Activated gamma-delta T cell (primary cell): ENCODE measurements at regions not wholly inside any gene's neighbourhood (a gene's known extent, or its start where the extent isn't known, plus 50 kb on each side); places are given as distances from the start of the nearest gene placed in this dataset.
"Not testable (repeated sequence)": the region's sequence is repeated elsewhere in the genome, so short reads cannot be mapped to it uniquely, and the experiment has no call there.

Source experiments
- DNase-seq: peaks from one replicate; lab custom pipeline; 2025; lab: John Stamatoyannopoulos, UW

DNA sequence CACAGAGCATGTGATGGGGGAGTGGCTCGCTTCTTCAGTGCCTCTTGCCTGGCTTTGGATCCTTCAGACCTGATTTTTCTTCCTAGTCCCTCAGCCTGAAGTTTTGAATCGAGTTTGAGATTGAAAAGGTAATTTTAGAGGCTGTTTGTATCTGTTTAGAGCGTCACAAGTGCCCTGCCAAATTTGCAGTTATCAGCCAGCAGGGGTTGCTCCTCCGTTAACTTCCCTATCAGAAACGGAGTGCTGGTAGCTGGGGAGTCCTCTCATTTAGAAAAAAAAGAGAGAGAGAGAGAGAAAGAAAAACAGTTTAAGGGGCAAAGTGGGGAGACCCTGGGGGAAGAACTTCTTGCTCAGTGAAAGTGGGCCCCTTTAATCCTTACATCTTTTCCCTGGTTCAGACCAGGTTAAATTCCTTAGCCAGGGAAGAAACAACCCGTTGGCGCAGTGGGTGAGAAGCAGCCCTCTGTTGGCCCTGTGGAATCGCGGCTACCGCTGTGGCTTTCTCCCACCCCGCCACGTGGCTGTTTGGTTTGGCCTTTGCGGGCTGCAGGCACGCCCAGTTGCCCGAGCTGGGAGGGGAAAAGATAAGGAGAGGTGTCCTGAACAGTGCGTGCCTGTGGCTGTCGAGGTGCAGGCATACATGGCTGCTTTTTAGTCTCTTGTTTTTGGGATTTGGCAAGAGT lies 576.7 kb upstream of the ACO1 start:
- no peak for DNase-seq

DNA sequence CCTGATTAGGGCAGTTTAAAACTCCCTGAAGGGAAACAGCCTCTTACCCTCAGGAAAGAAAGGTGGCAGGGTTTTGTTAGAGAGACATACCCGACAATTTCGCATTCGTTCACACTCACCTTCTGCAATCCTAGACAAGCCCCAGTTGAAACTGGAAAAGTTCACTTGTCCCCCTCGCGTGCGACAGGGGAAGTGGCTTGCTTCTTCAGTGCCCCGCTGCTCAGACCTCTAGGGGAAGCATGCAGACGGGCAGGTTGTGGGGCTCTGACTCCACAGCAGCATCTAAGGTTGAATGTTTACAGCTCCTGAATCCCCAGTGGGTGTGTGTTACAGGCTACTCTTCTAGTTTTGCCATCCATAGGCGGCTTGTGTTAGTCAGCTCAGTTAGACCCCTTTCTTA lies 575.7 kb upstream of the ACO1 start:
- no peak for DNase-seq

DNA sequence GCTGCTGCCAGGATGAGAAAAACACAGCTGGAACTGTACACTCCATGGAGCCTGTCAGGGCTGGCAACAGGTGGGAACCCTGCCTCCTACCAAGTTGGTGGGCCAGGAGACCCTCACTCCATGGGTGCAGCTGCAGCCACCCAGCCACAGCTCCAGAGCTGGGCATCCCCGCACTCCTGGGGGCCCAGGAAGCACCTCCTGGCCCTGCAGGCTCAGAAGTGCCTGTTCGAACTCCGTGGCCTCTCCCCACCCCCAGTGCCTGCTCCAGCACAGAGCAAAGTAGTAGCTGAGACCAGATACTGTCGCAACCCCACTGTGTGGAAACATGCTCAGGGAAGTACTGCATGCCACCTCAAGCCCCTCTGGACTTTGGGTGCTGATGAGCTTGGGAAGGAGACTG lies 564.0 kb upstream of the ACO1 start:
- no peak for DNase-seq

DNA sequence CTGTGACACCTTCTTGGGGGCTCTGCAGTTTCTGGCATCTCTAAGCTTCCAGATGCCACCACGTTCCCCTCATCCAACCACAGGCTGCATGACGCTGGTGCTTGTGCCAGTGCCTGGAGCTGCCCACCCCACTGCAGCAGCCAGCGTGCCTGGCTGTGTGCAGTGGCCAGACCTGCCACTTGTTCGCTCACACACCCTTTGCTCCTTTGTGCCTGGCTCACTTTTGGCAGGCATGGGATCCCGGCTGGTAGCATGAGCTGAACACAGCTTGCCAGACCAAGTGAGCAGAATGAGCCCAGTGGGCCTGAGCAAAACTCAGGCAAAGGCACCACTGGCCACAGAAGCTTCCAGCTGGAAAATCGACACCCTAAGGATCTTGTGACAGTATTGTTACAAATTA lies 562.9 kb upstream of the ACO1 start:
- no peak for DNase-seq

DNA sequence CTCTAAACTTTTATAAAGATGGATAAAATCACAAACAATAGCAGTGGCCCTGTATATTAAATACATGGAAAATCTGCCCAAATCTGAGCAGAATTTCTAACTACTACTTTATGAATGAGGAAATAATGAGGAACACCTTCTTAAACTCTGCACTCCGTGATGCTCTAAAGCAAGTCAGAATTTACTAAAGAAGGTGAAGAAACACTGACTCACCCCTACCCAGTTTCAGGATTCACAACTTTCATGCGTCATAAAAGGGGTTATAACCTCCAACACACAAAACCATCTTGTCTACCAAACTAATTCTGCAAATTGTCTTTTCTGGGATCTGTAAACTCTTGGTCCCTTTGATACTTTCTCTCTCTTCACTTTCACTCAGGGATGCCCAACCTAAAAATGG lies 561.1 kb upstream of the ACO1 start:
- no peak for DNase-seq

DNA sequence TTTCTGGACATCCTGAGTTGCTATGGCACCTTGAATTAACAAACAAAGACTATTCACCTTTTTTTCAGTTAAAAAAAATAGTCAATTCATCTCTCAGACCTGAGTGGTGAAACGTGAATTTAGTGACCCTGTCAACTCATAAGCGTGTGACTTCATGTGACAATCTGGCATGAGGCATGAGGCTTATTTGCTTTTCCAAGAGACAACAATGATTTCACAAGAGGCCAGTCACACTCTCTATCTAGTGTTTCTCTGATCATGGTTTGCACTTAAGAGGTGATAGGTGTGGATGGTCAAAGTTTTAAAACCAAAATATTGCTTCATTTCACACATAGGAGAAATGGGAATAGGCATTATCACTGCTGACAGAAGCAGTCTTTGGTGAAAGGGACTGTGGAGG lies 559.6 kb upstream of the ACO1 start:
- DNase-seq, result no peak

DNA sequence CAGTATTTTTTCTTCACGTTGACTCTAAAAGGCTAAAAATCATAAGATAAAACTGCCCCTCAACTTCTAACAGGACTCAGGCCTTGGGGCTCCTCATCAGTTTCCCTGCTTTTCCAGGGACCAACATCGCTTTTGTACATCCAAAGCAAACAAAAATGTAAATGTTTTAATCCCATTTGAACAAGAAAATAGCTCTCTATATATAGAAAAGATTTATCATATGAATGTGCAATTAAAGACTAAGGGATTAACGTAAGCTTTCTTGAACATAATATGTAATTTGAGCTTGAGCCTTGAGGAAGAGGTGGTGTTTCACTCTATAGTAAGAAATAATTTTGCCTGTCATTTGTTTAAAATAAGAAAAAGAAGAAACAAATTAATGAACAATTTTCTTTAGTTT lies 547.2 kb upstream of the ACO1 start:
- no peak for DNase-seq

DNA sequence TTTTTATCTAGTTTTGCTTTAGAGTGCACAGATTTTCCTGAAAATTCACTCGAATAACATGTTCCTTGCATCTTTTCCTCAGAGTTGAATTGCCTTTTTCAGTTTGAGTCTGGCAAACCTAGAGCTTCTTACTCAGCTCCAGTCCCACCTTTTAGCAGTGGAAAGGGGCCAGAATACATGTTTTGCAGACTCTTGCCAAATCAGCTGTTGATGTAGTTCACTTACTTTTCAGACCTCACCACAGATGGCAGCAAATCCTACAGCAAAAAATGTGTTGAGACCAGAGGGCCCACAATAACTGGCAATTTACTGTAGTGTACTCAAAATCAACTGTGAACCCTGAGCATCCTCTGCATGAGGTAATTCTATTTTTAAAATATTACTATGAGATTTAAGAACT lies 545.2 kb upstream of the ACO1 start:
- DNase-seq, result no peak

DNA sequence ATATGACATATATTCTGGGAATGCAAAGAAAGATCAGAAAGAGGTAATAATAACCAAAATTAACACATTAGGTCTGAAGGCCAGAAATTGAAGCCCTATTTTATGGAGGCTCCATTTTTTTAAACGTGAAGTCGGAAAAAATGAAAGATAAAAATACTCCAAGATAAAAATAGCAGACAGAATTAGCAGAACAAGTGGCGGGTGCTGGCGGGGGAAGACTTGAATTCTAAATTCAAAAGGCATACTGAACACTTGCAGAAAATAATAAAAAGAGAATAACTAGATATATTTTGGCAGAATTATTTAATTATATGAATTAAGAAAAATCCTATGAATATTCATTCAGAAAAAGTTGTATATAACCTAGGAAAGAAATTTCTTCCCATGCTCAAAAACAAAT lies 543.7 kb upstream of the ACO1 start:
- no peak for DNase-seq

DNA sequence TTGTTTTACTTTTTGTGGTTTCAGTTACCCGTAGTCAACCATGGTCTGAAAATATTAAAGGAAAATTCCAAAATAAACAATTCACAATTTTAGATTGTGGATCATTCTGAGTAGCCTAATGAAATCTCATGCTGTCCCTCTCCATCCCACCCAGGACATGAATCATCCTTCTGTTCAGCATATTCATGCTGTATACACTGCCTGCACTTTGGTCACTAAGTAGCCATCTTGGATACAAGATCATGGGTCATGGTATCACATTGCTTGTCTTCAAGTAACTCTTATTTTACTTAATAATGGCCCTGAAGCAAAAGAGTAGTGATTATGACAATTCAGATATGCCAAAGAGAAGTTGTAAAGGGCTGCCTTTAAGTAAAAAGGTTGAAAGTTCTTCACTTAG lies 536.5 kb upstream of the ACO1 start:
- DNase-seq, result no peak

DNA sequence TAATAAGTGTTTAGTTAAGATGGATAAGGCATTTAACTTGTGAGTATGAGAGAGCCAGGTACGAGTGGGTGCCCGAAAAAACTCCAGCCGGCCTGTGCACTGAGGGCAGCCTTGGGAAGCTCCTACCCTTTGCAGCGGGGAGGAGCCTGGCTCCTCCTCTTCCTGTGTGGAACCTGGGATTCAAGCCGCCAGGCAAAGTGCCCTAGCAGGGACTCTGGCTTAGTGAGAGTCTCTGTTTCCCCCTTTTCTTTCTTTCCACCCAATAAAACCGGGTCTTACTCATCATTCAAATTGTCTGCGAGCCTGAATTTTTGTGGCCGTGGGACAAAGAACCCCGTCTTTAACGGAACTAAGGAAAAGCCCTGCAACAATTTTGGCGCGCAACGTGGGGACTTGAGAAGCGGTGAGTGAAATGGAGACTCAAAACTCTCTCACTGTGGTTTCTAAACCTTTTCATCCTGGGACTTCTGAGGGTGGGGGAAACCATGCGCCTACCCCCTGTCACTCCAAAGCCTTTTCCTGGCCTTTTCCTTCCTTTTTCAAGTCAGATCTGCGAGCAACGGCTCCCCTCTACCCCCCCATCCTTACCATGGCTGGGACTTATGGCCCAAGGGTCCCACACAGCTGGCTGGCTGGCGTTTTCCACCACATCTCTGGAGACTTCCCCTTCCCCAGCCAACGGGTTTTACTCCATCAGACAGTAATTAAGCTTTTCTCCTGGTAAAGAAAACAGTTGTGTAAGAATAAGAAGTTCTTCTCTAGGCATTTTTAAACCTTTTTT lies 535.7 kb upstream of the ACO1 start:
- DNase-seq, result no peak

DNA sequence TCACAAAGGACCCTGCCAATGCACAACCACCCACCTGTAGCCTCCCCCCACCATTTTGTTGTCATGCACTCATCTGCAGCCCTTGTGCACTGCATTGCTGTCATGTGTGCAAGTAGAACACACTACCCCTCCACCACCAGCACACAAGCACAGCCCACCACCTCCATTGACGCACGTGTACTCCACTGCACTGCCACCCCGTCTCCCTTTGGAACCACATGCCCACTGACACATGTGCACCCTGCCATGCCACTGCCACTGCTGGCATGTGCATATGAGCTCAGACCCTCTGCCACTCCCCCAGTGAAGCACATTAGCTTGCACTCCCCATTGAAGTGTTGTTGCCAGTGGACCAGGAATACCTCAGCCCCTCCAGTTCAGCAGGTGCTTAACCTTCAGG lies 530.3 kb upstream of the ACO1 start:
- DNase-seq, result no peak

DNA sequence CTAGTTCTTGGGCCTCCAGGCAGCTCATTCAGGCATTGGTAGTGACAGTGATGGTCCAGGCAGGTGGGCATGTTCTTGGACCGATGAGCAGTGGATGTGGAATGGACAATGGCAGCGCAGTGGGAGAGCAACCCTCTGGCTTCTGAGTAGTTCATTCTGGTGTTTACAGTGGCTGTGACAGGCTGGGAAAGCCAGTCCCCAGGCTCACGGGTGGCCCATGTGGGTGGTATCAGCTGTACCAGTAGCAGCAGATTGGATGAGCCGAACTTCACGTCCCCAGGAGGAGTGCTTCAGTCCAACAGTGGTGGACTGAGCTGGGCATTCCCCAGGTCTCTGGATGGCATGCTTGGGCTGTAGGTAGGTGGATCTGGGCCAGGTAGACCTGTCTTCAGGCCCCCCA lies 515.6 kb upstream of the ACO1 start:
- DNase-seq, result no peak

DNA sequence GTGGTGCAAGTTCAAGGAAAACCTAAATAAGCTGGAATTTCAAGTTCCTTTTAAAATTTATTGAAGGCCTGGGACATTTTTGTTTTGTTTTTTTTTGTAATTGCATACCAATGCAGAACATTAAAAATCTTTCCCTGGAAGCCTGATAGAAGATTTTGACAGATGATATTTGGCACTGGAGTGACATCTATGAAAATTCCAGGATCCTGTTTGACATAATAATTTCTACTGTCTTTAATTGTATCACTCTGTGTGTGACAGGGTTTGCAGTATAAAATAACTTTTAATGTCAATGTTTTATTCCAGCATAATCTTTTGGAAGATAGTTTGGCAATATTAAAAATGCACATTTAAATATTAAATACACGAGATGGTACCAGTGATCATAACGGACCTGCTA lies 514.2 kb upstream of the ACO1 start:
- DNase-seq, result no peak

DNA sequence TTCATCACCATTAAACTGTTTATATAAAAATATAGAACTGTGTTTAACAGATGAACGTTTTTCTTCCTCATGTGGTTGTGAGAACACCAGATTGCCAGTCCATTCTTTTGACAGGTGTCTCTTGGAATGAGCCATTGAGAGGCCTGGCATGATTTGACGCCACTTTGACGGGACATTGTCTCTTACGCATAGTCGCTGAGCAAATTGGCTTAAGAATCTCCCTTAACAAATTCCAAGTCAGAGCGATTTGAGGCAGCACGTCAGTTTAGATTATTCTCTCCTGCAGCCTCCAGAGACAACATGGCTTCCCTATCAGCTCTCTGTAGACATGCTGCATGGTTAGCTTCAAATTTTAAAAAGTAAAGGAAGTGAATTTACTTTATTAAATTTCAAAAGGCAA lies 510.7 kb upstream of the ACO1 start:
- no peak for DNase-seq

DNA sequence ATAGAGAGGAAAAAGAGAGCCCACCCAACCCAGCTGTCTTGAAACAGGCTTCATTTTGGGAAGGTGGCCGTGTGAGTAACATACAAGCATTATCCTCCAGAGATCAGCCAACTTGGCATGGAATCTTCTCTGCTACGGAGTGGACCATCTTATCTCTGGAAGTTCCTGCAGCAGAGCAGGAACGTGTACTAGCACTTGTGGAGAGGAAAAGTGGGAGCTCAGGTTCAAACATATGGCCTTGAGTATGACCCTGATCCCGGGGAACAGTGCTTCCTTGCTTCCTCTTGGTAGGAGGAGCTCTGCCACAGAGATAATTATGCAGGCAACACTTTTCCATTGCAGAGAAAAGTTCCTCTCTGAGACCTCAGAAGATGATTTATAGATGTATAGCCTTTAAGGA lies 490.4 kb upstream of the ACO1 start:
- DNase-seq, result no peak

DNA sequence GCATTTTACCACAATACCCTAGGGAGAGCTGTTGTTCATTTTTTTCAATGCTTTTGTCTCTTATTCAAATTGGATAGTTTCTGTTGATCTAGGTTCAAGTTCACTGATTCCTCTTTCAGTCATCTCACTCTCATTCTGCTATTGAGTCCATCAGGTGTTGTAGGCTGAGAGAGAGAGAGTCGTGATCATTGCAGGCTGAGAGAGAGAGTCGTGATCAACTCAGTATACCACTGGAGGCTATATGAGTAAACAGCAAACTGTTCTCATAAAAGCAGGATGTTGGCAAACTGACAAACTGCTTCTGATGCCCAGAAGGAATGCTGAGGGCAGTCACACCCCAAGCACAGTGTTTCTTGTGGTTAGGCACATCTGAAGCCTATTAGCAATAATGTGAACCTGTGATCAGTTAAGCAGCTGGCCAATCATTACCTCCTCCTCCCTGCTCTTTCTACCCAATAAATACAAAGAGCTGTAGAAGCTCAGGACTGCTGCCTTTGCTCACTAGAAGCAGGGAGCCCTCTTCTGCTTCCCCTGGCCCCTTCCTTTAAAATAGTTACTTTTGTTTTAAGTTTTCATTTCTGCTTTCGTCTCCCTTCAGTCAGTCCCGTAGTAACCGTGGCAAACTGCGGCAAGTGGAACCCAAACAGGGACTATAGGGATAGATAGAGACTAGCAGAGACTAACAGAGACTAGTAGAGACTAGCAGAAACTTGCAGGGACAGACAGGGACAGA lies 476.1 kb upstream of the ACO1 start:
- DNase-seq, result no peak

DNA sequence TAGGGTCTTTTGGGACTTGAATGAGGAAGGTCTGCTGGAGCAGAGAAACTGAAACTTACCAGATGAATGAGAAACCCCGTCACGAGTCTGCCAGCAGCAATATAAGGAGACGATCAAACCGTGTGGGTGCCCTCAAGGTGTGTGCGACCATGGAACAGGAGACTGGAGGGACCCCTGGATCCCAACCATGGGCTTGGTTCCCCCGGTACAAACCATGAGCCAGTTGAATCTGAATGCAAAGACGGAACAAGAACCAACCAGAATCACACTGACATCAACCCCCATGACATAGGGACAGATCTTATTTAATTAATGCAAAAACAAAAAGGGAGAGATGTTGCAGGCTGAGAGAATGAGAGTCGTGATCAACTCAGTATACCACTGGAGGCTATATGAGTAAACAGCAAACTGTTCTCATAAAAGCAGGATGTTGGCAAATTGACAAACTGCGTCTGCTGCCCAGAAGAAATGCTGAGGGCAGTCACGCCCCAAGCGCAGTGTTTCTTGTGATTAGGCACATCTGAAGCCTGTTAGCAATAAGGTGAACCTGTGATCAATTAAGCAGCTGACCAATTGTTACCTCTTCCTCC lies 475.5 kb upstream of the ACO1 start:
- DNase-seq, result no peak

DNA sequence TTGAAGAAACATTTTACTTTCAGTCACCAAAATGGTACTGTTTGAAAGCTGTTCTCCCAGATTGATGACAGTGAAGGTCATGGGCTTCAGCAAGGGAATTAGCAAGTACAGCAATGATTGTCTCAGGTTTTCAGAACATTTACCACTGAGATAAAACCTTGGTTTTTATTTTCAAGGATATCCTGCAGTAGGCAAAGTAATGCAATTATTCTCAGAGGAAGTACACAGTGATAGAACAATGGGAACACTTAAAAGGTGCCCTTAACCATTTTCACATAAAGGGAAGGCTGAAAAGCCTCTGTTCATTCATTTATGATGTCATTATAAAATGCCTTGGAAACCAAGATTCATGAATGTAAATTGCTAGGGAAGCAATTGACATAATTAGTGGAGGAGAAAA lies 471.8 kb upstream of the ACO1 start:
- DNase-seq, result no peak

DNA sequence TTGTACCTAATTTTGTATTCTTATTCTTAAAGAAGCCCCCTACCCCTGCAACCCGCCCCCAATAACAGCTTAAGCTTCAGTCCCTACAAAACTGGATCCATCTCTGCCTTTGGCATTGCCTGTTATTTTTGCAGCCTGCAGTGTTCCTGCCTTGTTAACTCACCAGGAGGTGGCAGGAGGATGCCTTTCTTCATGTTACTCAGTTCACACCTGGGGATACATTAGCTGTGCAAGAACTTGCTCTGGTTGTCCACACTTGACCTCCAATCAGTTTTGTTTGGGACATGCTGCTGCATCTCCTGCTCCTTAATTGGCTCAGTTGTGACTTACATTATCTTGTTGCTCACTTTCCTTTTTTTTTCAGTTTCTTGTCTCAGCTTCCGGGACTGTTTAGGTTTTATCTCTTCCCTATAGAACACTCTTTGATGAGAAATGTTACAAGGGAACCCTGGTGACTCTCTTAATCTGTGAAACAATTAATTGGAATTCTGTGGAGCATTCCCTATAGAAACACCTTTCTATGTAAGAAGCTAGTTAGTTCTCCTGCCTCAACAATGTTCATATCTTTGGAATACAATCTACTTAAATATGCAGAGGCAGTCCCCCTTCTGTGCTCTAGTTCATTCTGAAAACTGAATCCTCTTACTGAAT lies 467.7 kb upstream of the ACO1 start:
- no peak for DNase-seq

DNA sequence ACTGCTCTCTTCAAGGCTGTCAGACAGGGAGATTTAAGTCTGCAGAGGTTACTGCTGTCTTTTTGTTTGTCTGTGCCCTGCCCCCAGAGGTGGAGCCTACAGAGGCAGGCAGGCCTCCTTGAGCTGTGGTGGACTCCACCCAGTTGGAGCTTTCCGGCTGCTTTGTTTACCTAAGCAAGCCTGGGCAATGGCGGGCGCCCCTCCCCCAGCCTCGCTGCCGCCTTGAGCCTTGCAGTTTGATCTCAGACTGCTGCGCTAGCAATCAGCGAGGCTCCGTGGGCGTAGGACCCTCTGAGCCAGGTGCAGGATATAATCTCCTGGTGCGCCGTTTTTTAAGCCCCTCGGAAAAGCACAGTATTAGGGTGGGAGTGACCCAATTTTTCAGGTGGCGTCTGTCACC lies 446.7 kb upstream of the ACO1 start:
- DNase-seq, result not testable (repeated sequence)

DNA sequence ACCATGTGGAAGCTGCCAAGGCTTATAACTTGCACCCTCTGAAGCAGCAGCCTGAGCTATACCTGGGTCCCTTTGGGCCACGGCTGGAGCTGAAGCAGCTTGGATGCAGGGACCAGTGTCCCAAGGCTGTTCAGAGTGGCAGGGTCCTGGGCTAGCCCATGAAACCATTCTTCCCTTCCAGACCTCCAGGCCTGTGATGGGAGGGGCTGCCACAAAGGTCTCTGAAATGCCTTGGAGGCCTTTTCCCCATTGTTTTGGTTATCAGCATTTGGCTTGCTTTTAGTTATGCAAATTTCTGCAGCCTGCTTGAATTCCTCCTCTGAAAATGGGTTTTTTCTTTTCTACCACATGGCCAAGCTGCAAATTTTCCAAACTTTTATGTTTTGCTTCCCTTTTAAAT lies 433.7 kb upstream of the ACO1 start:
- no peak for DNase-seq
